ENCODE measurements at regions not wholly inside any gene's neighbourhood (a gene's known extent, or its start where the extent isn't known, plus 50 kb on each side); places are given as distances from the start of the nearest gene placed in this dataset.

DNA sequence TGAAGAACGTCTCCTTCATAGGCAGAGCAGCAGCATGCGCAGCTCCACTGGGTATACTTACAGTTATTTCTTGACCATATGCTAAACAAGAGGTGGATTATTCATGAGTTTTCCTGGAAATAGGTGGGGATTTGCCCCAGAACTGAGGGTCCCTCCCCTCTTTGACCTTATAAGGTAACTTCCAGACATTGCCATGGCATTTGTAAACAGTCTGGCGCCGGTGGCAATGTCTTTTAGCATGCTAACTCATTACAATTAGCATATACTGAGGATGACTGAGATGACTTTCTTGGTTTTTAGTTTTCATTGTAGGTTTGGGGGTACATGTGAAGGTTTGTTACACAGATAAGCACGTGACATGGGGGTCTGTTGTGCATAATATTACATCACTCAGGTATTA lies 97.3 kb downstream of the MTNR1A start:
- WGBS, 2 donors = 70 to 82% methylated on average over 5 of the region's 5 CpGs
- TF ChIP-seq POLR2A (IDR thresholded peaks at IDR 0.05) = no peak
- TF ChIP-seq, protein P1, sequence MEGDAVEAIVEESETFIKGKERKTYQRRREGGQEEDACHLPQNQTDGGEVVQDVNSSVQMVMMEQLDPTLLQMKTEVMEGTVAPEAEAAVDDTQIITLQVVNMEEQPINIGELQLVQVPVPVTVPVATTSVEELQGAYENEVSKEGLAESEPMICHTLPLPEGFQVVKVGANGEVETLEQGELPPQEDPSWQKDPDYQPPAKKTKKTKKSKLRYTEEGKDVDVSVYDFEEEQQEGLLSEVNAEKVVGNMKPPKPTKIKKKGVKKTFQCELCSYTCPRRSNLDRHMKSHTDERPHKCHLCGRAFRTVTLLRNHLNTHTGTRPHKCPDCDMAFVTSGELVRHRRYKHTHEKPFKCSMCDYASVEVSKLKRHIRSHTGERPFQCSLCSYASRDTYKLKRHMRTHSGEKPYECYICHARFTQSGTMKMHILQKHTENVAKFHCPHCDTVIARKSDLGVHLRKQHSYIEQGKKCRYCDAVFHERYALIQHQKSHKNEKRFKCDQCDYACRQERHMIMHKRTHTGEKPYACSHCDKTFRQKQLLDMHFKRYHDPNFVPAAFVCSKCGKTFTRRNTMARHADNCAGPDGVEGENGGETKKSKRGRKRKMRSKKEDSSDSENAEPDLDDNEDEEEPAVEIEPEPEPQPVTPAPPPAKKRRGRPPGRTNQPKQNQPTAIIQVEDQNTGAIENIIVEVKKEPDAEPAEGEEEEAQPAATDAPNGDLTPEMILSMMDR (IDR thresholded peaks at IDR 0.05) = no peak
- no peaks in the 10 kb centered on the region for H3K4me1 ChIP-seq
- no peak overlapping the region for H3K4me3 ChIP-seq
- H3K9me3 ChIP-seq = peaks cover 0 to 3% (median 0%) of the 10 kb centered on the region in 3 donors
- intact Hi-C loops (cut with DNase I) = no loop called here
- no peaks in the 10 kb centered on the region for H3K27me3 ChIP-seq
- no peak for DNase-seq
- no peak overlapping the region for H3K27ac ChIP-seq
- H3K36me3 ChIP-seq = no peaks in the 10 kb centered on the region

DNA sequence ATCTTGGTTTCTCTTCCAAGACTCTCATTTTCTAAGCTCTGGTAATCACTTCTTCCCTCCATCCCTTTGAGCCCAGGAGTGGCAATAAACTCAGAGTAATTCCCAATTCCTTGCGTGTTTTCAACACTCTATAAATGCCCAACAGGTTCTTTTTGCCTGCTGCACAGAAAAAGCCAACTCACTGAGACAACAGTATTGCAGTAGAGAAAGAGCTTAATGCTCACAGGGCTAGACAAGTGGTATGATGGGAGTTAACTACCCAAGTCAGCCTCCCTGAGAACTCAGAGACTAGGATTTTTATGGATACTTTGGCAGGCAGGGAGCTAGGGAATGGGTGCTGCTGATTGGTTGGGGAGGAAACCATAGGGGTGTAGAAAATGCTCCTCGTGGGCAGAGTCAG lies 103.4 kb downstream of the MTNR1A start:
- H3K4me1 ChIP-seq = no peaks in the 10 kb centered on the region
- no peaks in the 10 kb centered on the region for H3K27me3 ChIP-seq
- peaks cover 0 to 33% (median 13%) of the 10 kb centered on the region in 3 donors for H3K9me3 ChIP-seq
- H3K4me3 ChIP-seq = no peak overlapping the region
- WGBS, 2 donors = 68 to 70% methylated on average over 2 of the region's 2 CpGs
- DNase-seq = no peak
- TF ChIP-seq POLR2A (IDR thresholded peaks at IDR 0.05) = no peak
- TF ChIP-seq, protein P1 (IDR thresholded peaks at IDR 0.05) = no peak
- intact Hi-C loops (cut with DNase I) = no loop called here
- no peaks in the 10 kb centered on the region for H3K36me3 ChIP-seq
- H3K27ac ChIP-seq = no peak overlapping the region

DNA sequence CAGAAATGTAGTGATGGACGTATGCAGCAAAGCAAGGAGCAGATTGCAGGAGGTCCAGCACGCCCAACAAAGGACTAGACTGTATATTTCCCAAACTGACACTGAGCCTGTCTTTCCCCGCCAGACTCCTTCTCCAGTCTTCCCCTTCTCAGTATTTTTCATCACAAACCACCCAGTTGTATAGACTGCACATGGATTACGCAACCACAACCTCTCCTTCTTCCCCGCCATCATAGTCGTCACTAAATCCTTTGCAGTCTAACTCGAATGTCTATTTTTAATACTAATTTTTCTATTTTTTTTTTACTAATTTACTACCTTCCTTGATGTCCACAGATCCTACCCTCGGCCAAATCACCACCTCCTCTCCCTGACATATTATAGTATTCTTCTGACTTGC lies 105.4 kb downstream of the MTNR1A start:
- no peaks in the 10 kb centered on the region for H3K4me1 ChIP-seq
- H3K36me3 ChIP-seq = no peaks in the 10 kb centered on the region
- no peak for DNase-seq
- WGBS, 2 donors = 74% methylated on average over 8 of the region's 8 CpGs
- TF ChIP-seq, protein P1 (IDR thresholded peaks at IDR 0.05) = no peak
- no peak for TF ChIP-seq POLR2A (IDR thresholded peaks at IDR 0.05)
- H3K27ac ChIP-seq = no peak overlapping the region
- intact Hi-C loops (cut with DNase I) = no loop called here
- no peaks in the 10 kb centered on the region for H3K27me3 ChIP-seq
- no peak overlapping the region for H3K4me3 ChIP-seq
- peaks cover 0 to 33% (median 13%) of the 10 kb centered on the region in 3 donors for H3K9me3 ChIP-seq

DNA sequence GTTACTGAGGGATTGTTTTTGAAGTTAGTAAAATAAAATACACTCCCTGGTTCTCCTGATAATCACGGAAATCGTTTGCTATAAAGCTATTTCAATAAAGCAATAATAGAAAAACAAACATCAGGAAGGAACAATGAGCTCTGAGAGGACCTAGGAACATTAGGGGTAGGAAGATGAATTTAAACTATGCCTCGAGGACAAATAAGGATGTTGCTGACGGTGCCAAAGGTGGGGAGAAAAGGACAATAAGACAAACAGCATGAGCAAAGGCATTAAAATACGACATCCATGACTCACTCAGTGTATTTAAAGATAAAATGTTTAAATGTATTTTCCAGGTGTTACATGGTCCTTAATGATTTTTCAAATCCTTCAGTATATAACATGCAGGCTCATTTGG lies 110.3 kb downstream of the MTNR1A start:
- Histone ChIP-seq H3K9me3 (peaks cover 0 to under 1% (median 0%) of the 10 kb centered on the region in 3 donors), H3K27me3 (no peaks in the 10 kb centered on the region), H3K4me1 (no peaks in the 10 kb centered on the region), H3K4me3 (no peak overlapping the region), H3K27ac (no peak overlapping the region), H3K36me3 (no peaks in the 10 kb centered on the region)
- WGBS, 2 donors = 29 to 37% methylated on average over 5 of the region's 5 CpGs
- no peak for DNase-seq
- intact Hi-C loops (cut with DNase I) = no loop called here
- TF ChIP-seq, protein P1 (IDR thresholded peaks at IDR 0.05) = no peak
- no peak for TF ChIP-seq POLR2A (IDR thresholded peaks at IDR 0.05)

DNA sequence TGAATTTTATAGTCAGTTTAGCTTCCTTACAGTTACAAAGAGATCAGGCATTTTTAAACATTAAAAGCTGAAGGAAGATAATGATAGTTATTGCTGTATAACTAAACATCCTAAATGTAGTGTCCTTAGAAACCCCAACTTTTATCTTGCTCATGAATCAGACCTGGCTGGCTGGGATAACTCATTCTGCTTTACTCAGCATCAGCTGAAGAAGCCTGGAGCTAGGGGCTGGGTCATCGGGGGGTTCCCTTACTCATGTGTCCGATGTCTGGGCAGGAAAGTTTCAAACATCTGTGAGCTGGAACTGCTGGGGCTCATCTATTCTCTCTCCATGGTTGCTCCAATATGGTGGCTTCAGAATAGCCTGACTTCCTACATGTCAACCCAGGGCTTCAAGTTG lies 113.9 kb downstream of the MTNR1A start:
- Histone ChIP-seq H3K4me3 (no peak overlapping the region), H3K4me1 (no peaks in the 10 kb centered on the region), H3K9me3 (no peaks in the 10 kb centered on the region), H3K27me3 (no peaks in the 10 kb centered on the region), H3K36me3 (no peaks in the 10 kb centered on the region), H3K27ac (no peak overlapping the region)
- 90% methylated on average over 2 of the region's 2 CpGs; no CpG with 5 or more reads in 1 of the 2 donors for WGBS, 2 donors
- intact Hi-C loops (cut with DNase I) = no loop called here
- DNase-seq = no peak
- TF ChIP-seq, protein P1 (IDR thresholded peaks at IDR 0.05) = no peak
- no peak for TF ChIP-seq POLR2A (IDR thresholded peaks at IDR 0.05)

All from esophagus squamous epithelium (tissue), 5 donors.